AG20443 (cell line): ENCODE measurements at regions not wholly inside any gene's neighbourhood (a gene's known extent, or its start where the extent isn't known, plus 50 kb on each side); places are given as distances from the start of the nearest gene placed in this dataset.

ENCODE experiments used
- DNase-seq: peaks from one replicate; pipeline ENCODE4 v3.0.0; 2012; ENCODE audit warnings: low spot score, mixed read lengths

GRCh38 chr21:16587141-16587581 lies 857.4 kb downstream of the USP25 start:
- DNase-seq, result peak; percentile 18

DNA sequence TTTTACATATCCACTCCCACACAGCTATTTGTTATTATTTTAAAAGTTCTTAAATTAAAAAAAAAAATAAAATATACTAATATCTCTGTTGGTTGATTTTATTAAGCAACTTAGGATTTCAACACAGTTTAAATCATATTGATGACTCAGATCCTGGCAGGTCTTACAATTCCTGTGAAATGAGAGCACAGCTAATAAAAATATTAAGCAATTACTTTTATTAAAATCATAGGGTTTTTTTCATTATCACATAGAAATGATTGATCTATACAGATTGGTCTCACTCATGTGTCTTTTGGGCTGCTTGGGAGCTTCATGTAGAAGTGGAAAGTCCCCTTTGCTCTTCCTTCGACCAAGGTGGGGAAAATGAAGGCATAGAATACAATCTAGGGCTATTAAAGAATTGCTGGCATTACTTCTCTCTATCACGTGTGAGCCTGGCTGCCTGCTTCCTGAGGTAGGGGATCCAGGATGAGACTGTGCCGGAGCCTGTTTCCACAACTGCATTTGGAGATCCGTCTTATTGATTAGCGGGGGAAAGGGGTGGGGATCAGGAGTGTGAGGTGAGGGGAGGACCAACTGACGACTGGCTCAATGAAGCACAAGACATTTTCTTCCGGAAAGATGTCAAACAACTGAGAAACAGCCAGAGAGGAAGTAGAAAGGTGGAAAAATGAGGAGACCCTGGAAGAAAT lies 858.0 kb downstream of the USP25 start:
- peak; percentile 27 for DNase-seq

GRCh38 chr21:16588433-16588860 lies 858.7 kb downstream of the USP25 start:
- DNase-seq, result peak; percentile 82

- DNase-seq, result no peak
Observed at GRCh38 chr21:16589006-16589898, 859.5 kb downstream of the USP25 start.

- no peak for DNase-seq
Observed at GRCh38 chr21:16590186-16590585, 860.4 kb downstream of the USP25 start.

DNA sequence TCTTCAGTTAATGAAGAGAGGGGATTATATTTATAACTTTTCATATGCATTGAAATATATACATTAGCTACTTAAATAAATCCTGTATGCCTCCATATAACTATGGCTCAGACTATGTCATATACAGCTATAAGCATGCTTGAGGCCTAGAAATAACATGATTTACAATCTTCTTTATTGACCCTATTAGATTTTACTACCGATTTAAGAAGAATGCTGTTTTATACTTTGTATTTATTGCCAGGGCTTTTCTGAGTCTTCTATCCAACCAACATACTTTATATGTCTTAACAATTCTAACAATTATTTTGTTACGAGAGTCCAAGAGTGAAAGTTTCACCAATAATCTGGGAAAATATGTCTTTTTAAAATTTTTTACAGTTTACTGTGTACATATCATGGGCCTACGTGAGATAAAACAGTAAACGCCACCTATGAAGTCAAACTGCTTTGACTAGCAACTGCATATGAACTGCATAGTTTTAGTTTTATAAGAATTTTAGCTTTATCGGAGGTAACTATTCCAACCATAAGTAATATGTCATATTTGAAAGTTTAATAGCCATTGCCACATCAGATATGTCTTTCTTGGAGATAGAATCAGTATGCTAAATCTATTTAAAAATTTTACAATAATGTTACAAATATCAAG lies 861.0 kb downstream of the USP25 start:
- DNase-seq, result no peak

DNA sequence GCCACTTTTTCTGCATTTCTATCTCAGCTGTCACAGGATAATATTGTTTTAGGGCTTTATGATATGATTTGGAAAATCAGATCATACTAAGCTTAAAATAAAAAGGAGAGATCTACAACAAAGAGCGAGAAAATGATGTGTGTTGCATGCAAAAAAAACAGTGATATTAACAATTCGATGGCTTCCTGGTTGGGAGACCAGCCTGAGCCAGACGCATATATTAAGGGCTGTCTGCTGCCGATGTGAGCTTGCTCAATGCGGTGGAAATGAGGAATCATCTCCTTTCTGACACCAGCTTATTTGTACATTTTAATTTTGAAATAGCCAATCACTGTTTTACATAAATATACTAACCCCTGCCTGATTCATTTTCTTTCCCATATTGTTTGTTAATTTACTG lies 862.6 kb downstream of the USP25 start:
- DNase-seq, result no peak

- DNase-seq, result no peak
Observed at GRCh38 chr21:16594191-16594590, 864.4 kb downstream of the USP25 start.

GRCh38 chr21:16596369-16596768 lies 866.6 kb downstream of the USP25 start:
- no peak for DNase-seq

GRCh38 chr21:16597753-16598152 lies 868.0 kb downstream of the USP25 start:
- DNase-seq, result no peak

DNA sequence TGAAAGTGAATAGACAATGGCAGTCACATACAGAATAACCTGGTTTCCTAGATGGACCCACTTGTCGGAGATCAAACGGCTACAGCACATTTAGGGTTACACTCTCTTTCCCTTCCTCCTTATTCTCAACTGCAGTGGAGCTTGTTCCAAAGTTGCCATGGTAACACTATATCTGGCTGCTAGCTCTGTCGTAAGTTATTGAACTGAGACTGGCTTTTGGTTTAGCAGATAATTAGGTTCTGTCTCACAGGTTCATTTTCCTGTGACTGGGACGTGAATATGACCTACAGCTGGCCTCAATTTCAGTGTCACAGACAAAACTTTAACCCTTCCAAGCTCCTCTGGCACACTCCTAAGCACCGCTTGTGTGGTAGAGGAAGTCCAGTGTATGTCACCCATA lies 875.8 kb downstream of the USP25 start:
- DNase-seq, result no peak

- no peak for DNase-seq
Observed at GRCh38 chr21:16606271-16606670, 876.5 kb downstream of the USP25 start.

DNA sequence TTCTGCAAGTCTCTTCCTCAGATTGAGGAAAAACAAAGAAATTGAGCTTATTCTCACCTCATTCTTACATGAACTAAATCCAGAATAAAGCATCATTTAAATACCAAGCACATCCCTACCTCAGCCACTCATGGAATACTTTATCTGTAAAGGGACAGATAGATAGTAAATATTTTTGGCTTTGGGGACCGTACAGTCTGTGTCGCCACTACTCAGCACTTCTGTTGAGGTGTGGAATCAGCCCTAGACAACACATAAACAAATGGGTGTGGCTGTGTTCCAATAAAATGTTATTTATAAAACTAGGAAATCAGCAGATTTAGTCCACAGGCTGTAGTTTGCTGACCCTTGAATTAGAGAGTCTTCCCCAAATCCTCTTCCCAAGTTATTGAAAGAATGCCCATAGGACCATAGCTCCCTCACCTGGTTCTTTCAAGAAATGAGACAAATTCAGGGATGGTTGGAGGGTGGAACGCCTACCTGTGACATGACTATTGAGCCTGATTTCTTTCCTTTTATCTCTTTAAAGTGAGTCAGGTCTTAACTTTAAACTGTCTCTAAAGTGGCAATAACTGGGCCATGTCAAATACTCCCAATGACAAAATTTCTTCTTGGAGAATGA lies 878.5 kb downstream of the USP25 start:
- DNase-seq, result no peak

DNA sequence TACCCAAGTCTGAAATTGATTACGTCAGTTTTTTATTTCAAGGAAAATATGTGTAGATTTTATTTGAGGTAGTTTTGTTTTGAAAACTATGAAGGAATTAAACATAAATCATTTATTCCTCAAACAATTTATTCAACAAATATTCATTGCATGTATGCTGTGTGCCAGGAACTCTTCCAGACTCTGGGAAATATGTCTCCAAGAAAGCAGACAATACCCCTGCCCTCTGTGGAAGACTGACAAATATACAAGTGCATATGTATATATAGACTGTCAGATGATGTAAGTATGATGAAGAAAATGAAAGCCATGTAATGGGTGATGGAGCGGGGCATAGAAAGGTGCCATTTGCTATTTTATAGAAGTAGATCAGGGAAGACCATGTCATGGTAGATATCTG lies 889.5 kb downstream of the USP25 start:
- no peak for DNase-seq

DNA sequence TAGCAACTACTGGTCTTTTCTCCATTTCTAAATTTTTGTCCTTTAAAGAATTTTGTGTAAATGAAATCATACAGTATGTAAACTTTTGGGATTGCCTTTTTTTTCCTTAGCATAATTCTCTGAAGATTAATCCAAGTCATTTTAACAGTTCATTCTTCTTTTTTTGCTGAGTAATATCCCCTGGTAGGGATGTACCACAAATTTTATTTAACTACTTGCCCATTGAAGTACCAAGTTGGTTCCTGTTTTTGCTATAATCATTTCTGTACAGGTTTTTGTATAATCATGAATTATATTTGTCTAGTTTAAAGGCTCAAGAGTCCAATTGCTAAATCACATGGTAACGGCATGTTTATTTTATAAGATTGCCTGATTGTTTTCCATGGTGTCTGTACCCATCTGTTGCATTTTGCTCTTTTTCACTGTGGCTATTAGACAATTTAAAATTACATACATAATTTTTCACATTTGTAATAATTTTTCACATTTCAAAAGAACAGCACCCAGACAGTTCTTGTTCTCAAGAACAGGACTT lies 891.1 kb downstream of the USP25 start:
- no peak for DNase-seq

GRCh38 chr21:16624479-16625118 lies 888.2 kb upstream of the CXADR start:
- DNase-seq, result no peak

DNA sequence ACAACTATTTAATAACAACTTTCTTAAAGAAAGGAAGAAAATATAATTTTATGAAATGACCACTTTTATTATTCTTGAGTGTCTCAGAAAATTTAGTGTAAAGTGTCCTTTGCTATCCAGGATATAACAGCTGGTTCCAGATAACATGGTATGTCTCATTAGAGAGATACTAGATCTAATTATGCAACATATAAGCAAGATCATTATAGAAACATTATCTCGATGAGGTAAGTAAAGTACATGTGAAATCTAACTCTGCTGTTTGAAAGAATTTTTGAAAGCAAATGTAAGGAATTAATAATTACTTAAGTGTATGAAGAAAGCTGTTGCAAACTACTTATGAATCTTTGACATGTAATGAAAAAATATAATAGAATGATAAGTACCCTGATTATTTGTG lies 887.4 kb upstream of the CXADR start:
- no peak for DNase-seq

DNA sequence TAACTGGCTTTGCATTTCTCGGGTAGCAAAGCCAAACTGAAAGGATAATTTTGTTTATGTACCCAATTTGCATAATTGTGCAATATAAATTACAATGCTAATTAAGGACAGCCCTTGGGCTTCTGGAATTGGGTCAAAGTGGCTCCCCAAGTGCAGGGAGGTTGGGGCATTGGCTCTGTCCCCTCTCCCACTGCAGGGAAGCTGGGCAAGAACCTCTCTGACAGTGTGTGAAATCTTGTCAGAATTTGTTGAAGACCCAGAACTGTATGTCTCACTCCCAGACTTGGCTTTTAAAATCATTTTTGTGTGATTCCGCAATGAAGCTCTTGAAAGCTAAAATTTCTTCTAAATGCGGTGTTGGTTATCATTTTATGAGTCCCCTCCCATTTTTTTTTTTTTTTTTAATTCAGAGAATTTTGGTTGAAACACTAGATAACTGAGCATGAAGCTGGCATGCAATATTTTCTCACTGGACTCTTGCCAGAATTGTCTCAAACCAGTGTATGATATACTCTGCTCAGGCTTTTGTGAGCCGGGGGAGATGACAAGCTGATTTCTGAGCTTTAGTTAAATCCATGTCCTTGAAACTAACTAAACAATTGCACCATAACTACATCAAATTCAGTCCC lies 878.9 kb upstream of the CXADR start:
- DNase-seq, result no peak

- DNase-seq, result no peak
Observed at GRCh38 chr21:16634515-16634914, 878.3 kb upstream of the CXADR start.

GRCh38 chr21:16640297-16641027 lies 872.4 kb upstream of the CXADR start:
- no peak for DNase-seq
